Loucy (cell line): ENCODE measurements at regions not wholly inside any gene's neighbourhood (a gene's known extent, or its start where the extent isn't known, plus 50 kb on each side); places are given as distances from the start of the nearest gene placed in this dataset.

Experiments
- EZH2phosphoT487 ChIP-seq: fragments of 200-600 bp; IDR thresholded peaks from 2 replicates; pipeline ENCODE4 v1.6.1; 2018; ENCODE audit warnings: antibody characterized with exemption, mild to moderate bottlenecking, moderate library complexity, borderline replicate concordance
- TF ChIP-seq, protein P1 (sequence below): fragments of 200-600 bp; sonication (generic); conservative IDR thresholded peaks from 2 replicates; pipeline ENCODE4 v1.5.1; 2014; ENCODE audit warnings: mild to moderate bottlenecking, antibody characterized with exemption, low read length

GRCh38 chr2:176567361-176567760 is 298.1 kb downstream of the MTX2 start:
- TF ChIP-seq, protein P1, sequence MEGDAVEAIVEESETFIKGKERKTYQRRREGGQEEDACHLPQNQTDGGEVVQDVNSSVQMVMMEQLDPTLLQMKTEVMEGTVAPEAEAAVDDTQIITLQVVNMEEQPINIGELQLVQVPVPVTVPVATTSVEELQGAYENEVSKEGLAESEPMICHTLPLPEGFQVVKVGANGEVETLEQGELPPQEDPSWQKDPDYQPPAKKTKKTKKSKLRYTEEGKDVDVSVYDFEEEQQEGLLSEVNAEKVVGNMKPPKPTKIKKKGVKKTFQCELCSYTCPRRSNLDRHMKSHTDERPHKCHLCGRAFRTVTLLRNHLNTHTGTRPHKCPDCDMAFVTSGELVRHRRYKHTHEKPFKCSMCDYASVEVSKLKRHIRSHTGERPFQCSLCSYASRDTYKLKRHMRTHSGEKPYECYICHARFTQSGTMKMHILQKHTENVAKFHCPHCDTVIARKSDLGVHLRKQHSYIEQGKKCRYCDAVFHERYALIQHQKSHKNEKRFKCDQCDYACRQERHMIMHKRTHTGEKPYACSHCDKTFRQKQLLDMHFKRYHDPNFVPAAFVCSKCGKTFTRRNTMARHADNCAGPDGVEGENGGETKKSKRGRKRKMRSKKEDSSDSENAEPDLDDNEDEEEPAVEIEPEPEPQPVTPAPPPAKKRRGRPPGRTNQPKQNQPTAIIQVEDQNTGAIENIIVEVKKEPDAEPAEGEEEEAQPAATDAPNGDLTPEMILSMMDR = no peak
- no peak for TF ChIP-seq EZH2phosphoT487
